ENCODE measurements at regions not wholly inside any gene's neighbourhood (a gene's known extent, or its start where the extent isn't known, plus 50 kb on each side); places are given as distances from the start of the nearest gene placed in this dataset.

- H3K9me3 ChIP-seq (ENCODE audit: low read depth) = no peaks in the 10 kb centered on the region
- H3K4me3 ChIP-seq = no peak overlapping the region
- no peak for DNase-seq (ENCODE audit: low read depth in 1 of 2, low spot score in 1 of 2)
- no peak for TF ChIP-seq CTCF (IDR thresholded peaks at IDR 0.05; ENCODE audit: low read depth, low read length)
- no peaks in the 10 kb centered on the region for H3K36me3 ChIP-seq
- H3K4me1 ChIP-seq (ENCODE audit: low read depth) = no peaks in the 10 kb centered on the region
- H3K27me3 ChIP-seq = peaks cover 11% of the 10 kb centered on the region
- H3K27ac ChIP-seq = no peak overlapping the region
Measured at GRCh38 chr3:135458541-135459322, 506.8 kb upstream of the PPP2R3A start.

DNA sequence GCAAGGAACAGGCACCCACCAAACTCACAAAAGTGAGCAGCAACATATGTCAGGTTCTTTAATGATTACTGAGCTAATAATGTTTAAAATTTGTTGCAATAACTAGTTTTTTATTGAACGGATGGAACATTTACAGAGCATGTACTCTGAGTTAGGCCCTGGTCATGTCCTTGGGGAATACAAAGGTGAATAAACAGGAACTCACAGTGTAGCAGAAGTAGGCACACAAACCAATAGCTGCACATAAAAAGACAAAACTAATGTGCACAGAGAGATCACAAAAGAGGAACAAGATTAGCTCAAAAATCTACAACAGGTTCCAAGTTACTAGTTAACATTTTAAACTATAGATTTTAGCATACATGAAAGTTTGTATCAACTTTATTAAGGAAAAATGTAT is 505.3 kb upstream of the PPP2R3A start:
- no peak for TF ChIP-seq CTCF (IDR thresholded peaks at IDR 0.05; ENCODE audit: low read depth, low read length)
- Histone ChIP-seq H3K36me3 (no peaks in the 10 kb centered on the region), H3K27me3 (peaks cover 11% of the 10 kb centered on the region), H3K4me1 (ENCODE audit: low read depth) (no peaks in the 10 kb centered on the region), H3K27ac (no peak overlapping the region), H3K4me3 (no peak overlapping the region), H3K9me3 (ENCODE audit: low read depth) (no peaks in the 10 kb centered on the region)
- no peak for DNase-seq (ENCODE audit: low read depth in 1 of 2, low spot score in 1 of 2)

GRCh38 chr3:135471911-135472310 is 493.6 kb upstream of the PPP2R3A start:
- peaks cover 15% of the 10 kb centered on the region for H3K27me3 ChIP-seq
- DNase-seq (ENCODE audit: low read depth in 1 of 2, low spot score in 1 of 2) = no peak
- H3K36me3 ChIP-seq = no peaks in the 10 kb centered on the region
- H3K4me3 ChIP-seq = no peak overlapping the region
- no peak for TF ChIP-seq CTCF (IDR thresholded peaks at IDR 0.05; ENCODE audit: low read depth, low read length)
- no peaks in the 10 kb centered on the region for H3K9me3 ChIP-seq (ENCODE audit: low read depth)
- no peaks in the 10 kb centered on the region for H3K4me1 ChIP-seq (ENCODE audit: low read depth)
- no peak overlapping the region for H3K27ac ChIP-seq

DNA sequence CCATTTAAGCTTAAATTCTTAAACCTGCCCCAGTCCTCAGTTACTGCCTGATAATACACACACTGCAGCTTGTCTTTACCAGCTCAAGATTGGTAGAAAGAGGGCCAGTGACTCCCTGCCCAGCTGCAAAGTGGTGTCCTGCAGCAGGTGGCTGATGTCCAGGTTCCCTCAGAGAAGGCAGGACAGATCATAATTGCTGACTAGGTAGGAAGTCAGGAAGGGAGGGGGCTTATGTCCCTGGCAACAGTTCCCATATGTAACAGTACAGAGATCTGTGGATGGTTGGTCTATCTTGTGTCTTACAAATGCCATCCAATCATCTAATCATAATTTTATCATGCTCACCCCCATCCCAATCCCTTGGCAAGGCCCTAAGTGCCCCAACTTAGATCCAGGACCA is 492.1 kb upstream of the PPP2R3A start:
- Histone ChIP-seq H3K4me1 (ENCODE audit: low read depth) (no peaks in the 10 kb centered on the region), H3K27me3 (peaks cover 15% of the 10 kb centered on the region), H3K27ac (no peak overlapping the region), H3K4me3 (no peak overlapping the region), H3K9me3 (ENCODE audit: low read depth) (no peaks in the 10 kb centered on the region), H3K36me3 (no peaks in the 10 kb centered on the region)
- TF ChIP-seq CTCF (IDR thresholded peaks at IDR 0.05; ENCODE audit: low read depth, low read length) = no peak
- DNase-seq (ENCODE audit: low read depth in 1 of 2, low spot score in 1 of 2) = no peak

DNA sequence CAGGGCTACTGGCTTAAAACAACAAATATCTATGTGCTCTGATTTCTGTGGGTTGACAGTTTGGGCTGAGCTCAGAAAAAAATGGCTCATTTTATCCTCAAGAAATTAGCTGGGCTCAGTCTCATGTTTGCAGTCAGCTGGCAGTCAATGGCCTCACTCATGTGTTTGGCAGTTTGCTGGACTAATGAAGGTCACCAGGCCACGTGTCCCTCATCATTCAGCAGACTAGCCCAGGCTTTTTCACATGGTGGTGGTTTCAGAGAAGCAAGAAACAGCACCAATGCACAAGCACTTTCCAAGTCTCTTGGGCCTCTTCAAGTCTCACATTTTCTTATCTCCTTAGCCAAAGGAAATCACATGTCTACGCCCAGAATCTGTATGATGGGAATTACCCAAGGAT is 478.3 kb upstream of the PPP2R3A start:
- Histone ChIP-seq H3K4me3 (no peak overlapping the region), H3K9me3 (ENCODE audit: low read depth) (no peaks in the 10 kb centered on the region), H3K27me3 (no peaks in the 10 kb centered on the region), H3K4me1 (ENCODE audit: low read depth) (no peaks in the 10 kb centered on the region), H3K27ac (no peak overlapping the region), H3K36me3 (no peaks in the 10 kb centered on the region)
- TF ChIP-seq CTCF (IDR thresholded peaks at IDR 0.05; ENCODE audit: low read depth, low read length) = no peak
- DNase-seq (ENCODE audit: low read depth in 1 of 2, low spot score in 1 of 2) = no peak
